ENCODE measurements at regions not wholly inside any gene's neighbourhood (a gene's known extent, or its start where the extent isn't known, plus 50 kb on each side); places are given as distances from the start of the nearest gene placed in this dataset.

- no peak overlapping the region for H2AFZ ChIP-seq (ENCODE audit: low read depth, low read length)
- FAIRE-seq (no peak), DNase-seq (ENCODE audit: low read depth, low spot score) (no peak)
- POLR2A ChIA-PET = no interaction called here
- no peak overlapping the region for H3K27ac ChIP-seq (ENCODE audit: insufficient read depth, low read depth, low read length)
- H3K9me3 ChIP-seq (replicated peaks; ENCODE audit: control insufficient read depth, insufficient read depth, low read length) = no peaks in the 10 kb centered on the region
- H3K36me3 ChIP-seq (ENCODE audit: control insufficient read depth in 2 of 2, extremely low read depth in 1 of 2, insufficient read depth in 2 of 2, low read length in 2 of 2) = no peaks in the 10 kb centered on the region
- H3K27me3 ChIP-seq (ENCODE audit: control insufficient read depth in 2 of 2, insufficient read depth in 2 of 2, low read length in 2 of 2) = no peaks in the 10 kb centered on the region
- dilution Hi-C loops (cut with MboI; ENCODE audit: extremely low pct_ligation_motif_present, low sequenced_read_pairs) = no loop called here
- H3K9ac ChIP-seq (replicated peaks; ENCODE audit: extremely low read depth, insufficient read depth, low read length) = no peak overlapping the region
- peaks cover 18% of the 10 kb centered on the region for H3K4me1 ChIP-seq (ENCODE audit: control insufficient read depth, extremely low read depth, insufficient read depth, low read length)
- no peaks in the 10 kb centered on the region for H3K79me2 ChIP-seq (ENCODE audit: control insufficient read depth, insufficient read depth, low read length)
- H3K4me2 ChIP-seq (ENCODE audit: insufficient read depth, low read length) = no peak overlapping the region
- intact Hi-C loops (cut with micrococcal nuclease) = no loop called here
- no peaks in the 10 kb centered on the region for H3K9me1 ChIP-seq (replicated peaks; ENCODE audit: control insufficient read depth, extremely low read depth, insufficient read depth, low read length)
- H3K4me3 ChIP-seq (replicated peaks in 1 of 3; ENCODE audit: insufficient read depth in 1 of 3, low read depth in 1 of 3, low read length in 3 of 3) = no peak overlapping the region
- TF ChIP-seq FOS (IDR thresholded peaks at IDR 0.05; ENCODE audit: borderline replicate concordance, insufficient read depth, low read length) = no peak
- TF ChIP-seq POLR2A (IDR thresholded peaks at IDR 0.05; ENCODE audit: low read depth, low read length) = no peak
- TF ChIP-seq EZH2 (IDR thresholded peaks at IDR 0.05; ENCODE audit: borderline replicate concordance, low read depth, low read length, severe bottlenecking) = no peak
- no peak for TF ChIP-seq MAX (IDR thresholded peaks at IDR 0.05; ENCODE audit: insufficient read depth, insufficient read length)
- no peak for TF ChIP-seq CTCF (IDR thresholded peaks at IDR 0.05; ENCODE audit: extremely low read depth in 1 of 2, insufficient read depth in 1 of 2, low read depth in 1 of 2, low read length in 2 of 2)
- TF ChIP-seq POLR2AphosphoS5 (IDR thresholded peaks at IDR 0.05; ENCODE audit: insufficient read depth, low read depth, low read length) = no peak
- no peak for TF ChIP-seq MYC (IDR thresholded peaks at IDR 0.05; ENCODE audit: low read depth, low read length)
- no peak for TF ChIP-seq JUN (IDR thresholded peaks at IDR 0.05; ENCODE audit: borderline replicate concordance, insufficient read depth, insufficient read length, low read depth)
- TF ChIP-seq GATA2 (IDR thresholded peaks at IDR 0.05; ENCODE audit: insufficient read depth, insufficient read length, low read depth, low read length) = no peak
- no peaks in the 10 kb centered on the region for H4K20me1 ChIP-seq (replicated peaks; ENCODE audit: control insufficient read depth, extremely low read depth, insufficient read depth, low read length)
- CTCF ChIA-PET = no interaction called here
- no TSS peak for BruUV-seq (replicated peaks)
Observed at GRCh38 chr10:30117812-30118501, 58.6 kb upstream of the JCAD start.

All from endothelial cell of umbilical vein (primary cell).